Muscle of leg (tissue), 3 donors: ENCODE measurements at regions not wholly inside any gene's neighbourhood (a gene's known extent, or its start where the extent isn't known, plus 50 kb on each side); places are given as distances from the start of the nearest gene placed in this dataset.

ENCODE experiments used
- DNase-seq: peaks from one replicate; pipeline ENCODE4 v3.0.0; 2013
- H3K27ac ChIP-seq: one replicate; pipeline ENCODE4 v1.5.1; 2013; ENCODE audit warnings: mild to moderate bottlenecking, low read length, control low read depth
- H3K27me3 ChIP-seq: one replicate; pipeline ENCODE4 v1.6.1; 2013; ENCODE audit warnings: low read length; ENCODE audit not compliant: control insufficient read depth, insufficient read depth
- H3K36me3 ChIP-seq: one replicate; pipeline ENCODE4 v1.6.1; 2013; ENCODE audit warnings: low read length; ENCODE audit not compliant: control insufficient read depth, insufficient read depth
- H3K4me1 ChIP-seq: one replicate; pipeline ENCODE4 v1.6.1; 2013; ENCODE audit warnings: low read length; ENCODE audit not compliant: control insufficient read depth, insufficient read depth
- H3K4me3 ChIP-seq: one replicate; pipeline ENCODE4 v1.5.1; 2013; ENCODE audit warnings: low read length, control low read depth
- H3K9me3 ChIP-seq: replicated peaks from 2 replicates; pipeline ENCODE4 v1.6.1; 2013; ENCODE audit warnings: low read depth, low read length; ENCODE audit not compliant: control insufficient read depth
- WGBS: methylation state at CpG from one replicate; pipeline ENCODE4 v1.1.5; 2013; ENCODE audit warnings: missing lambda C conversion rate; ENCODE audit not compliant: insufficient coverage; 5-methylcytosine and 5-hydroxymethylcytosine counted together

DNA sequence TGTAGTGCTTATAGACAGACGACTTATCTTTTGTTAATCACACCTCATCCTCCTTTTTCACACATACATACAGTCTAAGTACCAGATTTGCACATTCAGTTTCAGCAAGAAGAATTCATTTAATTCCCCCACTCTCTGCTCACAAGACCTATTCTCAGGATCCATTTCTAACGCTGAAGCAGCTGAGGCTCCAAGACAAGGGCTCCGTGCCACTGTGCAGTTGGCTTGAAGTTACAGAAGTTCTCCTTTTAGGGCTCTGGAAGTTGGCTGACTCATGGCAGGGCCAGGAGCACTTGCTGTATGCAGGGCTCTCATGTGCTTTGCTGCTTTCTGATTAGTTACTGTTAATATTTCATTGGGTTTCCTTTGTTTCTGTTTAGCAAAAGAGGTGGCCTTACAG lies 1566.9 kb upstream of the TMEM132C start:
- H3K27me3 ChIP-seq: no peaks in the 10 kb centered on the region
- H3K36me3 ChIP-seq: no peaks in the 10 kb centered on the region
- no peaks in the 10 kb centered on the region for H3K4me1 ChIP-seq
- DNase-seq: no peak
- H3K27ac ChIP-seq: no peak overlapping the region
- no peak overlapping the region for H3K4me3 ChIP-seq
- 86% methylated on average over 1 of the region's 3 CpGs for WGBS
- H3K9me3 ChIP-seq: no peaks in the 10 kb centered on the region

GRCh38 chr12:126704609-126705008 lies 1562.4 kb upstream of the TMEM132C start:
- WGBS: 40% methylated on average over 1 of the region's 4 CpGs
- no peaks in the 10 kb centered on the region for H3K27me3 ChIP-seq
- no peak overlapping the region for H3K27ac ChIP-seq
- H3K9me3 ChIP-seq: no peaks in the 10 kb centered on the region
- peaks cover 5% of the 10 kb centered on the region for H3K4me1 ChIP-seq
- no peak overlapping the region for H3K4me3 ChIP-seq
- DNase-seq: no peak
- H3K36me3 ChIP-seq: no peaks in the 10 kb centered on the region

DNA sequence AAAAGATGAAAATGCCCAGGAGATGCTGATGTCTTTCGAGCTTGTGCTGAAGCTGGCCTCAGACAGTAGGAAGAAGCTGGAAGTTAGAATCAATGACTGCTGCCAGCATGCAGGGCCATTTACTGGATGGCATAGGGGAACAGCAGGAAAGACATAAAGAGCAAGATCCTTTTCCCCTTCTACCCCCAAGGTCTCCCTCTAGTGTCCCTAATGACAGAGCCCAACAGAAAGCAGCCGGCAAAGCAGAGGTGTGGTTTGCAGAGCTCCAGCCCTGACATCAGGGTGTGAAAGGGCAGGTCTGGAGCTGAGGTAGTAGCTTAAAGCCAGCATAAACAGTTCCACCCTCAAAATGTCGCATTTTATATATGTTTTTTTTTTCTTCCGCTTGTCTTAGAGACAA lies 1560.7 kb upstream of the TMEM132C start:
- Histone ChIP-seq H3K9me3 (no peaks in the 10 kb centered on the region), H3K4me3 (no peak overlapping the region), H3K27ac (no peak overlapping the region), H3K36me3 (no peaks in the 10 kb centered on the region), H3K4me1 (peaks cover 5% of the 10 kb centered on the region), H3K27me3 (no peaks in the 10 kb centered on the region)
- DNase-seq: no peak
- WGBS: 80% methylated on average over 1 of the region's 4 CpGs

GRCh38 chr12:126708492-126708896 lies 1558.5 kb upstream of the TMEM132C start:
- H3K4me1 ChIP-seq: peaks cover 5% of the 10 kb centered on the region
- H3K36me3 ChIP-seq: no peaks in the 10 kb centered on the region
- no peaks in the 10 kb centered on the region for H3K9me3 ChIP-seq
- peak; percentile 71 for DNase-seq
- no peaks in the 10 kb centered on the region for H3K27me3 ChIP-seq
- no peak overlapping the region for H3K4me3 ChIP-seq
- WGBS: 20% methylated on average over 1 of the region's 3 CpGs
- no peak overlapping the region for H3K27ac ChIP-seq

- H3K4me3 ChIP-seq: no peak overlapping the region
- H3K27me3 ChIP-seq: no peaks in the 10 kb centered on the region
- H3K27ac ChIP-seq: no peak overlapping the region
- no peaks in the 10 kb centered on the region for H3K4me1 ChIP-seq
- no peaks in the 10 kb centered on the region for H3K9me3 ChIP-seq
- no peaks in the 10 kb centered on the region for H3K36me3 ChIP-seq
- no peak for DNase-seq
Observed at GRCh38 chr12:126718365-126718764, 1548.6 kb upstream of the TMEM132C start.

- Histone ChIP-seq H3K9me3 (no peaks in the 10 kb centered on the region), H3K36me3 (no peaks in the 10 kb centered on the region), H3K27ac (no peak overlapping the region), H3K4me1 (no peaks in the 10 kb centered on the region), H3K4me3 (no peak overlapping the region), H3K27me3 (peaks cover 9% of the 10 kb centered on the region)
- DNase-seq: no peak
- 33% methylated on average over 1 of the region's 5 CpGs for WGBS
Observed at GRCh38 chr12:126719912-126720705, 1546.9 kb upstream of the TMEM132C start.

GRCh38 chr12:126726481-126727217 lies 1540.3 kb upstream of the TMEM132C start:
- H3K4me3 ChIP-seq: no peak overlapping the region
- DNase-seq: no peak
- H3K36me3 ChIP-seq: no peaks in the 10 kb centered on the region
- peaks cover 48% of the 10 kb centered on the region for H3K27me3 ChIP-seq
- H3K9me3 ChIP-seq: no peaks in the 10 kb centered on the region
- no peak overlapping the region for H3K27ac ChIP-seq
- no peaks in the 10 kb centered on the region for H3K4me1 ChIP-seq
- WGBS: 3% methylated on average over 57 of the region's 69 CpGs

DNA sequence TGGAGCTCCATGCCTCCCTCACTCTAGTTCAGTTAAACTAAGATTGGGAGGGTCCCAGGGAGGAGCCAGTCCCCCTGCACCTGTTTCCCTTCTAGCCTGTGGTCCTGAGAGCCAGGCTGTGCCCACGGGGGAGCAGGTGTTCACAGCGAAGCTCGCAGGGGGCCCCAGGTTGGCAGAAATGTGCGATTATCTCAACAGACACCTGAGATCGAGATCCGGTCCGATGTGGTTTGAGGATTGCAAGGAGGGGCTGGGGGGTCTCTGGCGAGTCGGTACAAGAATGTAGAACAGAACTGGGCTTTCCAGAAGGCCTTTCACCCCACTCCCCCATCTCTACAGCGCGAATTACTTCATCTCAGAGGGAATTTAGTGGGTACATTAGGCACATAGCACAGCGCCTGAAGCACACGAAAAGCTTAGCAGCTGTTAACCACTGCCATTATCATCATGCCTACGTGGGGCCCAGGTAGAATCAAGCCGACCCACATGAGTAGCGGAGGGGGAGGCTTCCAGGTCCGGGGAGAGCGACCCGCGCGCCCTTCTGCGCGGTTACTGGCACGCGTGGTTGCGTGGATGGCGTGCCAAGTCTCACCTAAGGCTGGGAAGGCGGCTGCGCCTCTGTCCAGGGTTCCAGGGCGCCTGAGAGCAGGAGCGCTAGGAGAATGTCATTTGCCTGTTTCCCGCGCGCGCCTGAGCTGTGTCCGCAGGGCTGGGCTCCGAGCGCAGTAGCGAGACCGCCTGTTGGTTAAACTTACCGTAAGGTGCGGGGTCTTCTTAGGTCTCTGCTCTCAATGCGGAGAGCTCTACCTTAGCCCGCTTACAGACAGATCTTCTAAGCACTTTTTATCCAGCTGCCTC lies 1539.5 kb upstream of the TMEM132C start:
- Histone ChIP-seq H3K36me3 (no peaks in the 10 kb centered on the region), H3K27ac (no peak overlapping the region), H3K4me3 (no peak overlapping the region), H3K27me3 (peaks cover 48% of the 10 kb centered on the region), H3K4me1 (no peaks in the 10 kb centered on the region), H3K9me3 (no peaks in the 10 kb centered on the region)
- WGBS: 1% methylated on average over 31 of the region's 44 CpGs
- DNase-seq: no peak

DNA sequence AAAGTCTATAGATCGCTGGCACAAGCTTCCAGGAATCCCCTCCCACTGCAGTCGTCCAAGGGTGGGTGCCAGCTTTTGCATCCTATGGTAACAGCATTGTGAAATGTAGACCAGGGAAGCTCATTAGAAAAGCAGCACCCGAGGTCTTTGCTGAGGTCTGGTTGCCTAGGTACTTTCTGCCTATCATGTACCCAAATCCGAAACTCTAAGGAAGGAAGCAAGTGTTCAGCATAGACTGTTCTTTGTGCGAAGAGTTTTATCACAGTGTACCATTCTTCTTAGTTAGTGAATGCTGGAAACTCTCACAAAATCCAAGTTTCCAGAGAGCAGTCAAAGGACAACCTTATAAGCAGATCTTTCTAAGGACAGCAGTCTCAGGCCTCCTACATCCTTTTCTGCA lies 1532.7 kb upstream of the TMEM132C start:
- WGBS: 70% methylated on average over 2 of the region's 5 CpGs
- no peaks in the 10 kb centered on the region for H3K9me3 ChIP-seq

GRCh38 chr12:126734710-126735109 lies 1532.3 kb upstream of the TMEM132C start:
- WGBS: 95% methylated on average over 7 of the region's 8 CpGs
- Histone ChIP-seq H3K4me1 (no peaks in the 10 kb centered on the region), H3K27me3 (no peaks in the 10 kb centered on the region)

More for the DNA sequence above, 1532.7 kb upstream of the TMEM132C start:
- DNase-seq: no peak
- Histone ChIP-seq H3K27me3 (peaks cover 1% of the 10 kb centered on the region), H3K4me3 (no peak overlapping the region), H3K27ac (no peak overlapping the region), H3K36me3 (no peaks in the 10 kb centered on the region), H3K4me1 (no peaks in the 10 kb centered on the region)

More at GRCh38 chr12:126734710-126735109, 1532.3 kb upstream of the TMEM132C start:
- Histone ChIP-seq H3K27ac (no peak overlapping the region), H3K9me3 (no peaks in the 10 kb centered on the region), H3K36me3 (no peaks in the 10 kb centered on the region), H3K4me3 (no peak overlapping the region)
- no peak for DNase-seq
